ENCODE measurements at regions not wholly inside any gene's neighbourhood (a gene's known extent, or its start where the extent isn't known, plus 50 kb on each side); places are given as distances from the start of the nearest gene placed in this dataset.
A peak's percentile ranks its signal among the peaks of the same experiment; 100 is the strongest.

DNA sequence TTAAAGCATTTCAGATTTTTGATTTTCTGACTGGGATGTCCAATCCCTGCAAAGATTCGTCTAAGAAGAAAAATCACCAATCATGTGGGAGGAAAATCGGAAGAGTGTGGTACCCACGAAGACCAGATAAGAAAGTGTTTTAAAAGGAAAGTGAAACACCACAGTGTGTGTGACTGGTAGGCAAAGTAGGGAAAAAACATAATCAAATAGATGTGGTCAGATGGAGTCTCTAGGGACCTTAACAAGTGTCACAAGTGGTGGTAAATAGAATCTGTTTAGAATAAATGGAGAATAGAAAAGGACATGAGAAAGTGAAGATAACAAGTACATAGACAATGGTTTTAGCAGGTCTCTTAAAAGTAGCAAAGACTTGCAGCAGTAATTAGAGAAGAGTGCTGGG is 154.6 kb downstream of the SLC30A10 start:
- TF ChIP-seq, protein P1, sequence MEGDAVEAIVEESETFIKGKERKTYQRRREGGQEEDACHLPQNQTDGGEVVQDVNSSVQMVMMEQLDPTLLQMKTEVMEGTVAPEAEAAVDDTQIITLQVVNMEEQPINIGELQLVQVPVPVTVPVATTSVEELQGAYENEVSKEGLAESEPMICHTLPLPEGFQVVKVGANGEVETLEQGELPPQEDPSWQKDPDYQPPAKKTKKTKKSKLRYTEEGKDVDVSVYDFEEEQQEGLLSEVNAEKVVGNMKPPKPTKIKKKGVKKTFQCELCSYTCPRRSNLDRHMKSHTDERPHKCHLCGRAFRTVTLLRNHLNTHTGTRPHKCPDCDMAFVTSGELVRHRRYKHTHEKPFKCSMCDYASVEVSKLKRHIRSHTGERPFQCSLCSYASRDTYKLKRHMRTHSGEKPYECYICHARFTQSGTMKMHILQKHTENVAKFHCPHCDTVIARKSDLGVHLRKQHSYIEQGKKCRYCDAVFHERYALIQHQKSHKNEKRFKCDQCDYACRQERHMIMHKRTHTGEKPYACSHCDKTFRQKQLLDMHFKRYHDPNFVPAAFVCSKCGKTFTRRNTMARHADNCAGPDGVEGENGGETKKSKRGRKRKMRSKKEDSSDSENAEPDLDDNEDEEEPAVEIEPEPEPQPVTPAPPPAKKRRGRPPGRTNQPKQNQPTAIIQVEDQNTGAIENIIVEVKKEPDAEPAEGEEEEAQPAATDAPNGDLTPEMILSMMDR (IDR thresholded peaks at IDR 0.05; ENCODE audit: insufficient read depth, low read depth, low read length) = no peak
- DNase-seq (ENCODE audit: low read depth) = no peak
- H3K4me3 ChIP-seq (ENCODE audit: low read depth, low read length) = no peak overlapping the region

DNA sequence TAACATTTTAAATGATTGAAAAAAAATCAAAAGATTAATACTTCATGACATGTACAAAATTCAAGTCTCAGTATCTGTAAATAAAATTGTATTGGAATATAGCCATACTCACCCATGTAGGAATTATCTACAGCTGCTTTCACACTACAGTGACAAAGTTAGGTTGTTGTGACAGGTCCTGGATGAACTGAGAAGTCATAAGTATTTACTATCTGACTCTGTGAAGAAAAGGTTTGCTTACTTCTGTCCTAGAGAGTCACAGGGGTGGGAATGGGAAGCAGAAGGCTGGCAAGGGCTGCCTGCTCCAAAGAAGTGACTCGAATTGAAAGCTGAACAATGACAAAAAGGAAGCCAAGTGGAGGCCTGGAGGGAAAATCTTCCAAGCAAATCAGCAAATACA is 155.2 kb downstream of the SLC30A10 start:
- no peak for DNase-seq (ENCODE audit: low read depth)

DNA sequence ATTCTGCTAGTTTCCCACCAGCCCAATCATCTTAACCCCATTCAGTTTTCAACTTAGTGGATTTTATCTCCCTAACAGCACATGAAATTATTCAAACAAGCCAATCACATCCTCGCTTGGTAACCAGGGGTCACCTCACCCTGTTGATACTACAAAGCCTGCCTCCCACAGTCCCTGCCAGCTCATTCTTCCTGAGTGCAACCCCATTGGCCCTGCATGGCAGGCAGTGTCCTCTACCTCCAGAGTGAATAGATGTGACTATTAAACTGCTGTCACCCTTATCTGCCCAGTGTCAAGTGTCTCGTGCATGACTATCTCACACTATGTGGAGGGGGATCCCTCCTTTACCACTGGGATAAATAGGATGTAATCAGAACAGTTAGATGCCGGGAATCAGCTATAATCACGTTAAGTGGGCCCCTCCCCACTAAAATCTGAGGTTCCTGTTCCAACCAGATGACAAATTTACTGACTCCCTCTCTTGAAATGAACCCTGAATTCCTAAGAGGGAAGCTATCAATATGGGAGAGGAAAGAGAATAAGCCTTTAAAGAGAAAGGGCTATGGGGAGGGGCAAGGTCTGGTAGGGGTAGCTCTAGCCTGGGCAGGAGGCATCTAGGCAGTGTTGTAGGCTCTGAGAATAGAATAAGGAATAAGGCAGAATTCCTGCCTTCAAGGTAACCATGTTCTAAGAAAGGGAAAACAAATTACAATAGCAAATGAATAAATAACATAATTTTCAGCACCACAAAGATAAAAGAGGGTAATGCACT is 155.9 kb downstream of the SLC30A10 start:
- no peak for DNase-seq (ENCODE audit: low read depth)
- no peak overlapping the region for H3K4me3 ChIP-seq (ENCODE audit: low read depth, low read length)
- TF ChIP-seq, protein P1 (IDR thresholded peaks at IDR 0.05; ENCODE audit: insufficient read depth, low read depth, low read length) = no peak

More for the DNA sequence above, 155.2 kb downstream of the SLC30A10 start:
- no peak overlapping the region for H3K4me3 ChIP-seq (ENCODE audit: low read depth, low read length)
- TF ChIP-seq, protein P1 (IDR thresholded peaks at IDR 0.05; ENCODE audit: insufficient read depth, low read depth, low read length) = no peak

DNA sequence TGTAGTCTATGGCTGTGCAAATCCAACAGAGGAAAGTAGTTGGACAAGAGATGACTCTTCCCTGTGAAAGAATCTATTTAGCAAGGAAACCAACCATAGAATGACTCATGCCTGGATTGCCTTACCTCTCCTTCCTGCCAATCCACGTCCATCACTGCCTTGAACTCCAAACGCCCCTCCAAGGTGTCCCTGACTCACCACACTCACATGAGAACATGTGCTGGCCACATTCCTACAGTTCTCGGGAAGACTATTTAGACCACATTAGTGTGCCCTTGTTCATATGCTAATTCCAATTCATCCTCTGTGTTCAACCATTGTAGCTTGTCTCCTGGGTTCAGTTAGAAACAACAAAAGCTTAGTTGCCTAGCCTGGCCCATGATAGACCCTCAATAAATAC is 157.3 kb downstream of the SLC30A10 start:
- DNase-seq (ENCODE audit: low read depth) = peak; percentile 45
- H3K4me3 ChIP-seq (ENCODE audit: low read depth, low read length) = no peak overlapping the region
- TF ChIP-seq, protein P1 (IDR thresholded peaks at IDR 0.05; ENCODE audit: insufficient read depth, low read depth, low read length) = no peak

DNA sequence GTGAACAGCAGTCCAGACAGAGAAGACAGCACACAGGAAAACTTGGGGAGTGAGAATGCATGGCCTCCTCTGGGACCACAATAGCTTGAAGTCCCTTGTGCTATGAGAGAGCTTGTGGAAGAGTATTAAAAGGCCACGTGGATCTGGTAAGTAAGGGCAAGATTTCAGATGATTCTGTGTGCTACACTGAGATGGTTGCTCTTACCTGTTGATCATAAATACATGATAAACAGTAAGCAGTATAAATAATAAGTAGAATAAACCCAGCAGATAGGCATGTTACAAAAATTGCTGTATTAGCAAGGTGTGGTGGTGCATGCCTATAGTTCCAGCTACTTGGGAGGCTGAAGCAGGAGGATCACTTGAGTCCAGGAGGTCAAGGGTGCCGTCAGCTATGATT is 150.4 kb upstream of the ZC3H11B start:
- TF ChIP-seq, protein P1 (IDR thresholded peaks at IDR 0.05; ENCODE audit: insufficient read depth, low read depth, low read length) = no peak
- H3K4me3 ChIP-seq (ENCODE audit: low read depth, low read length) = no peak overlapping the region
- no peak for DNase-seq (ENCODE audit: low read depth)

DNA sequence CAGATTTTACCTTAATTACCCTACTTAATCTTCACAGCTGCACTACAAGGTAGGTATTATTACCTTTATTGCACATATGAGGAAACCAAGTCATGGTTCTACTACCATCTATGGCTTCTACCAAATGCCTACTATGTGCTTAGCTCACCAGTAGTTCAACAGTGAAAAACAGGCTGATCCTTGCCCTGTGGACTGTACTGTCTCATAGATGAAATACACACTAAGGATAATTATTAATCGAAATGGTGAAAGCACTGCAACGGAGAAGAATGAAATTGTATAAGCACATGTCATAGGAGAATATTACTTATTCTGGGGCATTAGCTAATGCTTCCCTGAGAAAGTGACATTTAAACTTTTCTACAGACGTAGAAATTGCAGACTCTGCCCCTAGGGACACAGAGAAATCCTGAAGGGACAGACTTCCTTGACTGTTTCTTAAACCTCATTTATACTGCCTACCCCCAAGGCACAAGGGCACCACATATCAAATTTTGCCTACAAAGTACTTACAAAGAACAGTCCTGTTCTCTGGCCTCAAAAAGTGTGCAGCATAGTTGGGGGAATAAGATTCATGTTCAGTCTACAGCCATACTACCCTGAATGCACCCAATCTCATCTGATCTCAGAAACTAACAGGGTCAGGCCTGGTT is 148.4 kb upstream of the ZC3H11B start:
- DNase-seq (ENCODE audit: low read depth) = no peak
- TF ChIP-seq, protein P1 (IDR thresholded peaks at IDR 0.05; ENCODE audit: insufficient read depth, low read depth, low read length) = no peak
- H3K4me3 ChIP-seq (ENCODE audit: low read depth, low read length) = no peak overlapping the region

Data from fibroblast of villous mesenchyme (primary cell).